ENCODE measurements at regions not wholly inside any gene's neighbourhood (a gene's known extent, or its start where the extent isn't known, plus 50 kb on each side); places are given as distances from the start of the nearest gene placed in this dataset.

DNA sequence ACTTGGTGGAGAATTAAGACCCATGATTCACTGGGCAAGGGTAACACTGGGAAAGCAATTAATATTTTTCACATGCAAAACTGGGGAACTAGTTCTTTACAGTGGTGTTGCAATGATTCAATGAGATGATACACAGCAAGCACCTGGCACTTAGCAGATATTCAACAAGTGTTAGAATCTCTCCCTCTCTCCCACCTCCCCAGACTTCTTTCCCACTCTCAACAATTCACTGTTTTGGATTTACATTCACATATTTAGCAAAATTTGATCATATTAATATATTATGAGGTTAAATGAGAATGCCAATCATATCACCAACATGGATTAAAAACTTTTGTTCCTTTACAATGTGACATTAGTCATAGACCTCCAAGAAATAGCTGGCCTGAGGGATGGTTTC lies 223.1 kb upstream of the GRIP1 start:
- Histone ChIP-seq H3K36me3 (no peaks in the 10 kb centered on the region), H3K27me3 (no peaks in the 10 kb centered on the region), H3K27ac (no peak overlapping the region), H3K4me3 (no peak overlapping the region), H3K9me3 (no peaks in the 10 kb centered on the region), H3K4me1 (peaks cover 0 to 10% (median 4%) of the 10 kb centered on the region in 4 donors)
- no peak for DNase-seq
- intact Hi-C loops (cut with DNase I) = no loop called here
- TF ChIP-seq POLR2A (IDR thresholded peaks at IDR 0.05) (no peak), POLR2AphosphoS5 (IDR thresholded peaks at IDR 0.05) (no peak), EP300 (IDR thresholded peaks at IDR 0.05) (no peak)
- TF ChIP-seq, protein P1, sequence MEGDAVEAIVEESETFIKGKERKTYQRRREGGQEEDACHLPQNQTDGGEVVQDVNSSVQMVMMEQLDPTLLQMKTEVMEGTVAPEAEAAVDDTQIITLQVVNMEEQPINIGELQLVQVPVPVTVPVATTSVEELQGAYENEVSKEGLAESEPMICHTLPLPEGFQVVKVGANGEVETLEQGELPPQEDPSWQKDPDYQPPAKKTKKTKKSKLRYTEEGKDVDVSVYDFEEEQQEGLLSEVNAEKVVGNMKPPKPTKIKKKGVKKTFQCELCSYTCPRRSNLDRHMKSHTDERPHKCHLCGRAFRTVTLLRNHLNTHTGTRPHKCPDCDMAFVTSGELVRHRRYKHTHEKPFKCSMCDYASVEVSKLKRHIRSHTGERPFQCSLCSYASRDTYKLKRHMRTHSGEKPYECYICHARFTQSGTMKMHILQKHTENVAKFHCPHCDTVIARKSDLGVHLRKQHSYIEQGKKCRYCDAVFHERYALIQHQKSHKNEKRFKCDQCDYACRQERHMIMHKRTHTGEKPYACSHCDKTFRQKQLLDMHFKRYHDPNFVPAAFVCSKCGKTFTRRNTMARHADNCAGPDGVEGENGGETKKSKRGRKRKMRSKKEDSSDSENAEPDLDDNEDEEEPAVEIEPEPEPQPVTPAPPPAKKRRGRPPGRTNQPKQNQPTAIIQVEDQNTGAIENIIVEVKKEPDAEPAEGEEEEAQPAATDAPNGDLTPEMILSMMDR (IDR thresholded peaks at IDR 0.05) = no peak

DNA sequence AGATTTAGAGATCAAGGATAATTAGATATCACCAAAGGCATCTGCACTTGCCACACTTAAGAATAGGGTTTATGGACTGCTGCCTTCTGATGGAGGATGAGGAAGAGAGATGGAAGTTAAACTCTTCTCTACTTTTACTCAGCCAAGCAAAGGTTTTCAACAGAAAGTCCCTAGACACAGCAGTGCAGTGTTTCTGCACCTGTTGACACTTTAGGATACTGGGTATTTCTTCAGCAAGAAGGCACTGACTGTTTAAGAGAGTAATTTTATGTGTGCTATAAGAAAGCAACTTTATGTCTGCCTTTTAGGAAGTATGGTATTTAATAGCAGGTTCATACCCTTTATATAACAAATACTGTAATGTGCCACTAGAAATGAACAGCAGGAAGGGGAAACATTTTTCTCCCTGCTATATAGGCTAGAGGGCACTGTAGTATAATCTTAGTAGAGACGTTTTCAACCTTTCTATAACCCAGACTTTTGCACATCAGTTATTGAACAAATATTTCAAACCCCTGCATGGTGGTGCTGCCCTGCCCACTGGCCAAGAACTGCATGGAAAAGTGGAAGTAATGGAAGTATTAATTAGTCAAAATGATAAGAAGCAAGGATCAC lies 225.0 kb upstream of the GRIP1 start:
- Histone ChIP-seq H3K4me1 (peaks cover 0 to 7% (median under 1%) of the 10 kb centered on the region in 4 donors), H3K27ac (no peak overlapping the region), H3K36me3 (no peaks in the 10 kb centered on the region), H3K9me3 (no peaks in the 10 kb centered on the region), H3K27me3 (no peaks in the 10 kb centered on the region), H3K4me3 (no peak overlapping the region)
- intact Hi-C loops (cut with DNase I) = no loop called here
- no peak for TF ChIP-seq POLR2AphosphoS5 (IDR thresholded peaks at IDR 0.05)
- TF ChIP-seq EP300 (IDR thresholded peaks at IDR 0.05) = no peak
- no peak for TF ChIP-seq POLR2A (IDR thresholded peaks at IDR 0.05)
- TF ChIP-seq, protein P1 (IDR thresholded peaks at IDR 0.05) = peak in 1 of 4 experiments; percentile 23
- WGBS, 2 donors = 3 to 13% methylated on average over 1 of the region's 1 CpG
- no peak for DNase-seq

DNA sequence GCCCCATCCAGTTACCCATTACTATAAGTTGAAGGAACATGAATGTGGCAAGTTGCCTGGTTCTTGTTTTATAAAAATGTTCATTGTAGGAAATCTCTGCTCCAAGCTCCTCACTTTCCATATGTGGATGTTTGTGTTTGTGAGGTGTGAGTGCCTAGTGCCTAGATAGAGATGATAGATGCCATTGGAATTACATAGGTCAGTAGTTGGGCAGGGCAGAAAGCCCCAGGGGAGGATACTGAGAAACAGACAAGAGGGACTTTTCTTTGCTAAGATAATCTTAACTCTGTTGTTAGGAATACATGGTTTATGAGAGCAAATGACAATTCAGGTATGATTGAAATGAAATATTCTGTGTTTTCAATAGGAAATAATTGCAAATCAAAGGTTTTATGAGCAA lies 226.3 kb upstream of the GRIP1 start:
- H3K27ac ChIP-seq = no peak overlapping the region
- no peaks in the 10 kb centered on the region for H3K36me3 ChIP-seq
- no peak for TF ChIP-seq EP300 (IDR thresholded peaks at IDR 0.05)
- TF ChIP-seq POLR2A (IDR thresholded peaks at IDR 0.05) = no peak
- TF ChIP-seq, protein P1 (IDR thresholded peaks at IDR 0.05) = no peak
- TF ChIP-seq POLR2AphosphoS5 (IDR thresholded peaks at IDR 0.05) = no peak
- H3K4me3 ChIP-seq = no peak overlapping the region
- no peak for DNase-seq
- intact Hi-C loops (cut with DNase I) = no loop called here
- H3K9me3 ChIP-seq = no peaks in the 10 kb centered on the region
- peaks cover 0 to 5% (median 0%) of the 10 kb centered on the region in 4 donors for H3K4me1 ChIP-seq
- no peaks in the 10 kb centered on the region for H3K27me3 ChIP-seq

DNA sequence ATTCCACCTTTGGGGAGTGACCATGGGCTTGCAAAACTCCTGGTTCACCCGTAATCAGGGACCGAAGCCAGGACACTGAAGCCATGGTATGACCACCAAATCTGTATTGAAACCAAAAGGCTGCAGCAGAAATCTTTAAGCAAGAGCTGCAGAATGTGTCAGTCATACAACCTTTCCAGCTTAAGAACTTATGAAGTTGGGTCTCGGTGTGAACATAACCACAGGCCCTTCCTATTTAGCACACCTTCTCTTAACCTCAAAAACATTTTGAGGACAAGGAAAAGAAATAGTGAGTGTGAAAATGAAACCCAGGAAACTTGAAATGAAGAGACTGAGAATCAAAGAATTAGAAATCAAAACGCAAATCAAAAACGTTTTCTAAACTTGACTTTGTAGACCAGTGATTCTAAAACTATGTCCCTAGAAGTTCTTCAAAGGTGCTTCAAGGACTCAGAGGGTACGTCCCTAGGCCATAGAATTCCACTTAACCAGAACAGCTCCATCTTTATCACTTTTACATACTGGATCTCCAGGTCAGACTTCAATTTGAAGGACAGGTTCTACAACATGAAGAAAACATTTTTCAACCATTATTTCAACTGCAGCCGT lies 231.6 kb upstream of the GRIP1 start:
- no peak overlapping the region for H3K27ac ChIP-seq
- WGBS, 2 donors = 90 to 91% methylated on average over 7 of the region's 7 CpGs
- no peak overlapping the region for H3K4me3 ChIP-seq
- TF ChIP-seq POLR2A (IDR thresholded peaks at IDR 0.05) (no peak), EP300 (IDR thresholded peaks at IDR 0.05) (no peak), POLR2AphosphoS5 (IDR thresholded peaks at IDR 0.05) (no peak)
- TF ChIP-seq, protein P1 (IDR thresholded peaks at IDR 0.05) = no peak
- peaks cover 0 to 5% (median 0%) of the 10 kb centered on the region in 4 donors for H3K4me1 ChIP-seq
- intact Hi-C loops (cut with DNase I) = loop anchor here (10.0 kb wide), 1 partner anchor 154 kb away; no protein-coding TSS in a partner anchor
- no peaks in the 10 kb centered on the region for H3K9me3 ChIP-seq
- no peaks in the 10 kb centered on the region for H3K27me3 ChIP-seq
- no peak for DNase-seq
- H3K36me3 ChIP-seq = no peaks in the 10 kb centered on the region
